Dedifferentiated amniotic fluid mesenchymal stem cell (primary cell): ENCODE measurements at regions not wholly inside any gene's neighbourhood (a gene's known extent, or its start where the extent isn't known, plus 50 kb on each side); places are given as distances from the start of the nearest gene placed in this dataset.
"Not testable (repeated sequence)": the region's sequence is repeated elsewhere in the genome, so short reads cannot be mapped to it uniquely, and the experiment has no call there.

Experiments
- DNase-seq: peaks from one replicate; pipeline ENCODE4 v3.0.0-alpha.2; 2016; ENCODE audit errors: extremely low spot score

DNA sequence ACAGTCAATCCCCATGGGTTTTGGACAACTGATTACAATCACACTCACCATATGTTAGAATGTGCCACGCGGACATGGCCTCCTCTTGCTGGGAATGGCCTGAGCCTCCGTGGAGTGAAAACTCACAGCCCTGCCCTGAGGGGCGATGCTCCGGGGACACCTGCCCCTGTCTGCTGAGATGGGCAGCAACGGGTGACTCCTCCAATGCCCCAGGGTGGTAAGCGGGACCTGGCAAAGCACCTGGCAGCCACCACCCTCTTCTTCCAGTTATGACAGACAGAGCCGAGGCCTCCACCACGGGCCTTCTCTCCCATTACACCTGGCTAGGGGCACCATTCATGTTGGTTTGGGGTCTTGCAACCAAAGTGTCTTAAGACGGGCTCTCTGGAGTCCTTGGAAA is 94.9 kb upstream of the COL5A1 start:
- DNase-seq, result no peak

GRCh38 chr9:134547161-134548100 is 94.2 kb upstream of the COL5A1 start:
- no peak for DNase-seq

DNA sequence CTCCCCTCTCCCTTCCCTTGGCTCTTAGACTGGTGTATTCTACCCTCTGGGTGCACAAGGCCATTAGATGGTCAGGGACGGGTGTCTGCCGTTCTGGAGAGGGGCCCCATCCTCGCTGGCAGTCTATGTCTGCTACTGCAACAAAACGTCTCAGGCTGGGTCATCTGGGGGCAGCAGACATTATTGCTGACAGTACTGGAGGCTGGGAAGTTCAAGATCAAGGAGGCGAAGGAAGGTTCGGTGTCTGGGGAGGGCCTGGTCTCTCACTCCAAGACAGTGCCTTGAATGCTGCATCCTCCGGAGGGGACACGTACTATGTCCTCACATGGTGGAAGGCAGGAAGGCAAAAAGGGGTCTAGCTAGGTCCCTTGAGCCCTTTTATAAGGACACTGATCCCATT is 93.4 kb upstream of the COL5A1 start:
- no peak for DNase-seq

GRCh38 chr9:134548618-134549017 is 93.0 kb upstream of the COL5A1 start:
- DNase-seq, result no peak

DNA sequence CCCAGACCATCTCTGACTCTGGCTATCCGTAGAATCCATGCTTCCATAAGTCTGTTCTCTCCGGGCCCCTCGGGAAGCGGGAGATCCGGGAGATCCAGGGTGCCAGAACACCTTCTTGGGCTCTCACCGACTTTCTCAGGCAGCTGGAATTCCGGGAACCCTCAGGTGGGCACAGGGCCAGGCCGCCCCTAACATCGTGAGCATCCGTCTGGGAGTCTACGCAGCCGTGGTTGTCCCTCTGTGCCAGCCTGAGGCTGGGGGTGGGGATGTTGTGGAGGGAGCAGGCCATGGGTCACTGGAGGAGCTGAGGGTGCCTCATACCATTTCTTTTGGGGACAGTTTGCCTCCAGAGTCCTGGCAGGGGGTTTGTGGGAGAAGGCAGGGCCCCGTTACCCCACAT is 92.3 kb upstream of the COL5A1 start:
- DNase-seq, result no peak

- DNase-seq, result not testable (repeated sequence)
Measured at GRCh38 chr9:134550081-134550480, 91.5 kb upstream of the COL5A1 start.

DNA sequence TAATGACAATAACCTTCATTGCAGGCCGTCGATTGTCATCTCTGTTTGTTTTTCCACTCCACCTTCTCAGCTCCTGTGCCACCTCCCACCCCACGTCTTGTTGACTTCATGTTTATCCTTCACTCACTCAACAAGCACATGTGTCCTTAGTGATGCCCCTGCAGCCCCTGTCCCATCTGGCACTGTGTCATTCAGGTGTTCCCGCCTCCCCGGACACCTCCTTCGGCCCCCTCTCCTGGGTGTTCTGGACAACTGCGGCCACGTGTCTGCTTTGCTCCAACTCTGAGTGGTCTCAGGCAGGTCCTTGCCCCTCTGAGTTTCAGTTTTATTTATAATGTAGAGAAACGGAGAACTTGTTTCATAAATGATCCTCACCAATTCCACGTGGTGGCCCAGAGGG is 91.0 kb upstream of the COL5A1 start:
- no peak for DNase-seq

DNA sequence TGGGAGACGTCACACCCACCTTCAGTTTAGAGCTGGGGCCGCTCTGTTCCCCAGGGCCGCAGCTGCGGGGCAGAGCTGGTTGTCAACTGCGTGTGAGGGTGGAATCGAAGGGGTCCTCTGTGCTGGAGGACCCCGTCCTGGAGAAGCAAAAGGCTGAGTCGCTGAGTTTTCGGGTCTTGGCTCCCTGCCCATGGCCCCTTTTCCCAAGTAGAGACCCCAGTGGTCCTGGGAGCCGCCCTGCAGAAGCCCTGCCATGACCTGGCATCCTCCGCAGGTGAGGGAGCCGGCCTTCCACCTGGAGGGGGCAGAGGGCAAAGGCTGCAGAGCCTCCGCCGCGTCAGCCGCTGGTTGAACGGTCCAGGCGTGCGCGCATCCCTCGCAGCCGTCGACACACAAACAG is 90.4 kb upstream of the COL5A1 start:
- DNase-seq, result no peak

DNA sequence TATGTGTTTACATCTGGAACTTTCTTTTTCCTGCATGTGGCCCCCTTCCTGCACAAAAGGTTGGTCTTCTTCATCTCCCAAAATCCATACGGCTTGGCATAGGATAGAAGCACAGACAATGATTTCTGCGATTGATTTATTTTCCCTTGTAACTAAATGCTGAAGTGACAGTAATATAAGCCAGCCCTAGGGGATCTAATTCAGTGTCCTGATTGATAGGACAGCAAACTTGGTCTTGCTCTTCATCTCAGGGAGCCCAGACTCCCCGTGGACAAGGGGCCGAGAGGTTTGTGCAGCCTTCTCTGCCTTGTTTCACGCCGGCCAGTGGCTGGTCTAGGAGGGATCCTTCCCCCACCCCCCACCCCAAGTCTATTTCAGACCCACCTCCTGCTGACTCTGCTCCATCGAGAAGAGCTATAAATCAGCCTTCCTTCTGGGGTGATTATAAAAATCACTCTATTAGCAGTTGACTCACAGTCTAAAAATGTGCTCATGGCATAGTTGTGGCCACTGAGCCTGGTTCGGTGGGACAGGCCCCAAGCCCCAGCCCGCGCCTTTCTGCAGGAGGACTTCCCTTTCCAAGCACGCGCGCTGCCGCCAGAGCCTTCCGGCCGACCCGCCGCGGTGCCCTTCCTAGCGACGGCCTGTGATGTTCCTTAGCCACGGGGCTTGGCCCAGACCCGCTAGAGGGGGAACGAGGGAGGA is 89.8 kb upstream of the COL5A1 start:
- peak; percentile 71 for DNase-seq

GRCh38 chr9:134552349-134552990 is 89.1 kb upstream of the COL5A1 start:
- no peak for DNase-seq

DNA sequence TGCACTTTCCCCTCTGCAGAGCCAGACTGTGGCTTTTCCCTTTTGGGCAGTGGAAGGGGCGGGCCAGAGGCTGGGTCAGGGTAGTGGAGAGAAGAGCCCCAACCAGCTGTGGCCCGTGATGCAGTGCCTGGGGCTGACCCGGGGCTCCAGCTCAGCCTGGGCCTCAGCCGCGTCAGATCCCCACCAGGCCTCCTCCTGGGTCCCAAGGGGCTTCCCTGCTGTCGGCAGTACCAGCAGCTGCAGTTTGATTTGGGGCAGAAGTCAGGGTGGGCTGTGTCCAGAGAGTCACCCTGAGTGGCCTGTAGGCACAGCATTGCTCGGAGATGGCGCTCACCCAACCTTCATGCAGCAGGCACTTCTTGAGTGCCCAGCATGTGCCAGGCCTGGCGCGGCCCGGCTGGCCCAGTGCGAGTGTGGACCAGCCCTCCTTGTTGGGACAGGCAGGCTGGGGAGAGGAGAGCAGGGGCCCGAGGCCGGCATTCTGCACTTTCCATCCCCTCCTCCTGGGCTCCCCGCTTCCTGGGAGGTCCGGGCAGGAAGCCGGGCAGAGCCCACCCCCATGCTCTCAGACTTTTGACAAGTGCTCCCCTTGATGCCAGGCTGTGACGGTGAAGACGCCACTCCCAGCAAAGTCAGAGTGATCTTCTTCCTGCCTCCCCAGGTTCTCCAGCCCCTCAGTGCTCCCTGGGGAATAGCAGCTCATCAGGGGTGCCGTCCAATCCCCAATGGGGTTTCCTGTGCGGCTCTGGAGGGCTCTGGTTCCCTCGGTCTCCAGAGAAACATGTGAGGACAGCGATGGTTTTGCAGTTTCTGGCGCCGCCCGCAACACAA is 88.3 kb upstream of the COL5A1 start:
- DNase-seq, result no peak

DNA sequence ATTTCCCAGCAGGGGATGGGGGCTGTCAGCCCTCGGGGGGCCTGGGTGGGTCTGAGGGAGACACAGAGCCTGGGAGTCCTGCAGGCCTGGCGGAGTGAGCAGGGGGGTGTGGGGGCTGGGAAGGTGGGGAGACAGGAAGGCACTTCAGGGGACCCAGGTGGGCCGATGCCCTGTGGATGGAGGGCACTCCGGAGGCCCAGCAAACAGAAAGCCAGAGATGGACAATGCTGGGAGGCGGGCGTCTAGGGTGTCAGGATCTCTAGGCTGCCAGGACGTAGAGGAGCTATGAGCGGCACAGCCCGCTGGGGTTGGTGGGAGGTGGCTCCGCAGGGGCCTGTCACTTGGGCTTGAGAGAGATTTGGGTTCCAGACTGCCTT is 87.6 kb upstream of the COL5A1 start:
- DNase-seq, result no peak

DNA sequence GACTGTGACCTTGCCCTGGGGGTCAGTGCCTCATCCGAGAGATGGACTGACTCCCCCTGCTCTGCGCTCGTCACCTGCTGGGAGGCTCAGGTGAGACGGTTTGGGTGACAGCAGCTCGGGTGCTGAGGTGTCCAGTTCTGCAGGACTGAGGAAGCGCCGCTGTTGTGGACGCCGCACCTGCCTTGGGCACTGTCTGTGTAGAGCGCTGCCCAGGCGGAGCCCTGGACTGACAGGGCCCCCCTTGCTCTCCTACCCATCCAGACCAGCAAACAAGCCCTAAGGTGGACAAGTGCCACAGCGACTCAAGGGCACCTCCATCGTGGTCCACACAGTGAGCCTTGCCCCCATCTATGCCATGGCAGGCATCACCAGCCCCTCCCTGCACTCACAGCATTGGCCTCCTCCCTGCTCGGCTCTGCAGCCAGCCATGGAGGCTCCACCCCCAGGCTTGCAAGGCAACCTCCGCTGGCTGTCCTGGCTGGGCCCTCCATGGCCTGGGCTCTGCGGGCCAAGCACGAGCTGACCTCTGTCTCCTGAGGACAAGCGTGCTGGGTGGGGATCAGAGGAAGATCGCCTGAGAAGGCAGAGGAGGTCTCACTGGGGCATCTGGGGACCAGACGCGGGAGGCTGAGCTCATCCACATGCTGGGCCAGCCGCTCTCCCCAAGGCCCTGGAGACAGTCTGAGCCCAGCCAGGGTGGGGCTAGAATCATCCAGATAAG is 87.1 kb upstream of the COL5A1 start:
- DNase-seq, result no peak

DNA sequence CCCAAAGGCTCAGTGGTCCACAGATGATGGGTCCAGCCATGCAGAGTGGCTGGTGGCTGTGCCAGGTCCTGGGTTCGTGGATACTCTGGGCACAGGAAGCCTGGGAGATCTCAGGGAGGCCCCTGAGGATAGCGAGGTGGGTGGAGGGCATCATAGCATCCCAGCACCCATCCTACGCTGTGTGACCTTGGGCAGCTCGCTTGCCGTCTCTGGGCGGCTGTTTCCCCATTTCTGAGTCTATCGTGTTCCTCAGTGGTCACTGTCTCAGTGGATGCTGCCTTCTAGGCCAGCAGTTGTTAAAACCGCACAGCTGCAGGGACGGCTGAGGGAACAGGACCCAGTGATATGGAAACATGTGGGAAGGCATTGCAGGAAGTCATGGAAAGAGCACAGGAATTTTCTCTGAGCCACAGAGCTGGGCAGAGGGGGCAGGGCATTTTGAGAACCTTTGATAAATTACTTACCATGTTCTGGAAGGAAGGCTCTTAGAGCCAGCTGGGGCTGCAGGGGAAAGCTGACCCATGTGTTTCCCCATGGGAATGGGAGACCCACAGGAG is 86.4 kb upstream of the COL5A1 start:
- no peak for DNase-seq

GRCh38 chr9:134556531-134557068 is 85.0 kb upstream of the COL5A1 start:
- DNase-seq, result no peak

GRCh38 chr9:134557331-134557730 is 84.3 kb upstream of the COL5A1 start:
- DNase-seq, result no peak

DNA sequence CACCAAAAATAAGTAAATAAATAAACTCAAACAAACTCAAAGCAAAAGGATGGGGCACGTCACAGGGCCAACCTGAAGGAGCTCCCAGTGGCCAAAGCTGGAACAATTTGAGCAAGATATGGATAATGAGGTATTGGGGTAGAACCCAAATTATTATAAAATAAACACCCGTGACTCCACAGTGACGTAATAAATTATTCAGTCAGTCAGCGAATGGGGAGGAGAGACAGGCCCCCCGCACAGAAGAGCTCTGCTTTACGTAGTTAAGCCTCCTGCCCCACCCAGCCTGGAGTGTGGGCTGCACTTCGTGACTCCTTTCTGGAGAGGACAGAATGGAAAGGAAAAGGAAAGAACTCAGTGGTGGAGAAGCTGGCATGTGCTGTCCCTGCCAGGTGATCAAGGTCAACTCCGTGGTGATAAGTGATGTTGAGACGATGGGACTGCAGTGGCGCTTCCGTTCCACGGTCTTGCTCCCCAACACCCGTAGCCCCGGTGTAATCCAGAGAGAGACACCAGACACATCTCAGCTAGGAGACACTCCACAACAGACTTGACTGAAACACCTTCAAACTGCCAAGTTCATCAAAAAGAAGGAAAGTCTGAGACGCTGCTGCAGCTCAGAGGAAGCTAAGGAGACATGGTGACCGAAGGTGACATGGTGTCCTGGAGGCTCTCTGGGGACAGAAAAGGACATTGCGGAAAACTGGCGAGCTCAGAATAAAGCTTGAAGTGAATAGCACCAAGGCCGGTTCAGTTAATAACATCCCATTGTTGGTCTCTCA is 83.3 kb upstream of the COL5A1 start:
- DNase-seq, result no peak

DNA sequence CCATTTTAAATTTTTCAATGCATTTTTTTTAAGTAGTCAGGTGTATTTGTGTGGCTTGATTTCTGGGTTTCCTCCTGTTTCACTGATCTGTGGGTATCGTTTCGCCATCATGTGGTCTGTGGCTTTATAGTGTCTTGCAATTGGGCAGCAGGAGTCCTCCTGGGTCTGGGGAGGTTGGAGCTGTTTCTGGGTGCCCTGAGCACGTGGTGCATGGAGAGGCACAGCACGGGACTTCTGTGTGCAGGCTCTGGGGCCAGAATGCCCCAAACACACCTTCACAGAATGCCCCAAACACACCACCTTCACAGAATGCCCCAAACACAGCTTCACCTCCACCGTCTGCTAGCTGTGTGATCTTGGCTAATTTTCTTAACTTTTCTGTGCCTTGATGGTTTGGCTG is 82.6 kb upstream of the COL5A1 start:
- no peak for DNase-seq

GRCh38 chr9:134560206-134560605 is 81.4 kb upstream of the COL5A1 start:
- DNase-seq, result no peak

GRCh38 chr9:134560654-134561053 is 80.9 kb upstream of the COL5A1 start:
- no peak for DNase-seq
